ENCODE measurements at regions not wholly inside any gene's neighbourhood (a gene's known extent, or its start where the extent isn't known, plus 50 kb on each side); places are given as distances from the start of the nearest gene placed in this dataset.

DNA sequence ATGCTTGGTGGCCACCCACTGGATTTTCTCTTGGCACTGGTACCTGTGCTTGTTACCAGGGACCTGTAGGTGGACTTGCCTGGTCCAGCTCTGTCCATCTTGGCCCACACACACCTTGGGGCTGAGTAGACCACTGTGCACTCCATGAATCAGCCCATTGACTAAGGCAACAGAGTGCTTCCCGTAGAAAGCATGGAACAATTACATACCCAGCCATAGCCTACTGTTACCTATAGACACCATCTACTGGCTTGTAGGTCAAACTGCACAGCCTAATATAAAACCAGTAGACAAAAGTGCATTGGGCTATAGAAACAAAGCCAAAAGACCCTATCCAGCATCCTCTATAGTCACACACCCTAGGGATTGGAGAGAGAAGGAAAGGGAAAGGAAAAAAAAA, 378.9 kb downstream of the OTOL1 start:
- TF ChIP-seq, protein P1, sequence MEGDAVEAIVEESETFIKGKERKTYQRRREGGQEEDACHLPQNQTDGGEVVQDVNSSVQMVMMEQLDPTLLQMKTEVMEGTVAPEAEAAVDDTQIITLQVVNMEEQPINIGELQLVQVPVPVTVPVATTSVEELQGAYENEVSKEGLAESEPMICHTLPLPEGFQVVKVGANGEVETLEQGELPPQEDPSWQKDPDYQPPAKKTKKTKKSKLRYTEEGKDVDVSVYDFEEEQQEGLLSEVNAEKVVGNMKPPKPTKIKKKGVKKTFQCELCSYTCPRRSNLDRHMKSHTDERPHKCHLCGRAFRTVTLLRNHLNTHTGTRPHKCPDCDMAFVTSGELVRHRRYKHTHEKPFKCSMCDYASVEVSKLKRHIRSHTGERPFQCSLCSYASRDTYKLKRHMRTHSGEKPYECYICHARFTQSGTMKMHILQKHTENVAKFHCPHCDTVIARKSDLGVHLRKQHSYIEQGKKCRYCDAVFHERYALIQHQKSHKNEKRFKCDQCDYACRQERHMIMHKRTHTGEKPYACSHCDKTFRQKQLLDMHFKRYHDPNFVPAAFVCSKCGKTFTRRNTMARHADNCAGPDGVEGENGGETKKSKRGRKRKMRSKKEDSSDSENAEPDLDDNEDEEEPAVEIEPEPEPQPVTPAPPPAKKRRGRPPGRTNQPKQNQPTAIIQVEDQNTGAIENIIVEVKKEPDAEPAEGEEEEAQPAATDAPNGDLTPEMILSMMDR (IDR thresholded peaks at IDR 0.05), result no peak
- no peak for TF ChIP-seq EP300 (IDR thresholded peaks at IDR 0.05)

Data from tibial nerve (tissue), 4 donors.